ENCODE measurements at regions not wholly inside any gene's neighbourhood (a gene's known extent, or its start where the extent isn't known, plus 50 kb on each side); places are given as distances from the start of the nearest gene placed in this dataset.

DNA sequence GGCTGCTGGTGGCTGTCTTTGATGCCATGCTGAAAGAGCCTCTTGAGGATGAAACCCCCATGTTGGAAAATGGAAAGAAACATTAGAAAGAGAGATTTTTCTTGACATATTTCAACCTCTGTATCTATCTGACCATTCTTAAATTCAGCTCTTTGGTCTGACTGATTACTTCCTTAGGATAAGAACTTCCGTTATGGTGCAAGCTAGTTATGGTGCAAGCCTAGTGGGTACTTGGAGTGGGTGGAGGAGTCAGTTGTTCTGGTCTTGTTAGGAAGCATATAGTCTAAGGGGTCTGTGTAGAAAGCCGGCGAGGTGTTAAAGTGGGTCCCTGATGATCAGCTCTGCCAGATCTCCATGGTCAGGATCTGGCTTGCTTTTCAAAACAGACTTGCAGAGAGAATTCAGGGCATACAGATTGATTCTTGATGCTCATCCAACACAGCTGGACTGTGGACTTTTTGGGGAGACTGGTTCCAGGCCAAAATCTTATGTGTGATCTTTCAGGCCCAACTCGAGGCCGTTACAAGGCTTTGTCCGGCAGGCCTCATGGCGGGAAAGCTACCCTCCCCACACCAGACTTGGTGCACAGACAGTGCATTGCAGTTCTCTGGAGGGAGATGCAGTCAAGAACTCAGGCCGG lies 82.8 kb upstream of the BOD1L1 start:
- Histone ChIP-seq H3K18ac (ENCODE audit: insufficient read length, low read depth, low read length) (no peak overlapping the region), H3K23me2 (ENCODE audit: insufficient read length, low read depth, low read length, poor library complexity, severe bottlenecking) (no peaks in the 10 kb centered on the region), H2BK15ac (ENCODE audit: low read depth, low read length) (no peak overlapping the region), H4K8ac (replicated peaks; ENCODE audit: insufficient read length, low read depth, low read length) (no peak overlapping the region), H3K79me2 (ENCODE audit: insufficient read depth, low read length) (no peaks in the 10 kb centered on the region), H2AFZ (ENCODE audit: low read length) (no peak overlapping the region), H3K27me3 (ENCODE audit: insufficient read depth, low read length) (no peaks in the 10 kb centered on the region), H3K79me1 (ENCODE audit: insufficient read depth, low read depth, low read length, poor library complexity, severe bottlenecking) (no peaks in the 10 kb centered on the region), H4K91ac (ENCODE audit: insufficient read length, low read depth, low read length) (no peak overlapping the region), H3K4me2 (ENCODE audit: insufficient read depth, insufficient read length, low read length) (no peak overlapping the region), H3K27ac (ENCODE audit: insufficient read length, low read depth, low read length) (no peak overlapping the region), H3T11ph (ENCODE audit: low read length) (no peak overlapping the region), H2BK12ac (ENCODE audit: insufficient read length, low read depth, low read length) (no peak overlapping the region), H3K14ac (ENCODE audit: insufficient read depth, low read length) (no peak overlapping the region), H3K23ac (ENCODE audit: insufficient read length, low read depth, low read length) (no peak overlapping the region), H3K56ac (ENCODE audit: insufficient read length, low read depth, low read length) (no peak overlapping the region), H3K4me1 (ENCODE audit: insufficient read depth, low read length) (no peaks in the 10 kb centered on the region), H2BK120ac (ENCODE audit: low read depth, low read length, poor library complexity, severe bottlenecking) (no peak overlapping the region), H3K9me3 (ENCODE audit: control insufficient read depth, low read depth, low read length) (no peaks in the 10 kb centered on the region), H2AK5ac (ENCODE audit: insufficient read length, low read length) (no peak overlapping the region), H3K9ac (ENCODE audit: extremely low read depth, insufficient read length, low read length) (no peak overlapping the region), H2BK5ac (ENCODE audit: insufficient read length, low read length) (no peak overlapping the region), H3K4ac (ENCODE audit: low read depth, low read length) (no peak overlapping the region), H4K5ac (ENCODE audit: insufficient read length, low read depth, low read length) (no peak overlapping the region), H4K20me1 (ENCODE audit: control insufficient read depth, insufficient read depth, insufficient read length) (no peaks in the 10 kb centered on the region), H2BK20ac (ENCODE audit: low read depth, low read length, poor library complexity, severe bottlenecking) (no peak overlapping the region)
- no peak for DNase-seq
- Mint-ChIP-seq H3K4me1 (0 out of 4 replicates have a peak, but pooled peaks cover 0 to 3% of the 10 kb centered on the region in 2 experiments), H3K9me3 (no peaks in the 10 kb centered on the region; a peak in 1 of 5 replicates), H3K36me3 (ENCODE audit: insufficient read depth in 1 of 3, low read depth in 3 of 3) (no peaks in the 10 kb centered on the region; a peak in 1 of 7 replicates), H3K27ac (no peak overlapping the region; a peak in 1 of 7 replicates), H3K4me3 (no peak overlapping the region), H3K27me3 (ENCODE audit: low read depth) (no peaks in the 10 kb centered on the region; the same call in 1 of the 2 replicates)
- TF ChIP-seq, protein P1, sequence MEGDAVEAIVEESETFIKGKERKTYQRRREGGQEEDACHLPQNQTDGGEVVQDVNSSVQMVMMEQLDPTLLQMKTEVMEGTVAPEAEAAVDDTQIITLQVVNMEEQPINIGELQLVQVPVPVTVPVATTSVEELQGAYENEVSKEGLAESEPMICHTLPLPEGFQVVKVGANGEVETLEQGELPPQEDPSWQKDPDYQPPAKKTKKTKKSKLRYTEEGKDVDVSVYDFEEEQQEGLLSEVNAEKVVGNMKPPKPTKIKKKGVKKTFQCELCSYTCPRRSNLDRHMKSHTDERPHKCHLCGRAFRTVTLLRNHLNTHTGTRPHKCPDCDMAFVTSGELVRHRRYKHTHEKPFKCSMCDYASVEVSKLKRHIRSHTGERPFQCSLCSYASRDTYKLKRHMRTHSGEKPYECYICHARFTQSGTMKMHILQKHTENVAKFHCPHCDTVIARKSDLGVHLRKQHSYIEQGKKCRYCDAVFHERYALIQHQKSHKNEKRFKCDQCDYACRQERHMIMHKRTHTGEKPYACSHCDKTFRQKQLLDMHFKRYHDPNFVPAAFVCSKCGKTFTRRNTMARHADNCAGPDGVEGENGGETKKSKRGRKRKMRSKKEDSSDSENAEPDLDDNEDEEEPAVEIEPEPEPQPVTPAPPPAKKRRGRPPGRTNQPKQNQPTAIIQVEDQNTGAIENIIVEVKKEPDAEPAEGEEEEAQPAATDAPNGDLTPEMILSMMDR (conservative IDR thresholded peaks at IDR 0.05): no peak
- no CpG with 5 or more reads among the region's 8 CpGs for WGBS (ENCODE audit: extremely low coverage, insufficient read length, low lambda C conversion rate)

Data from H9 (cell line).